ENCODE measurements at regions not wholly inside any gene's neighbourhood (a gene's known extent, or its start where the extent isn't known, plus 50 kb on each side); places are given as distances from the start of the nearest gene placed in this dataset.

- no peak for TF ChIP-seq YY1 (IDR thresholded peaks at IDR 0.05; ENCODE audit: insufficient read depth, insufficient read length)
- TF ChIP-seq SUZ12 (IDR thresholded peaks at IDR 0.05; ENCODE audit: extremely low read depth, insufficient read depth, insufficient read length) = no peak
Measured at GRCh38 chr11:128089962-128090361, 497.4 kb downstream of the ETS1 start.
